LNCaP clone FGC (cell line): ENCODE measurements at regions not wholly inside any gene's neighbourhood (a gene's known extent, or its start where the extent isn't known, plus 50 kb on each side); places are given as distances from the start of the nearest gene placed in this dataset.
"Not testable (repeated sequence)": the region's sequence is repeated elsewhere in the genome, so short reads cannot be mapped to it uniquely, and the experiment has no call there.

Experiments
- DNase-seq: peaks from one replicate; pipeline ENCODE4 v3.0.0-alpha.2; 2011; ENCODE audit warnings: low read depth
- H3K4me3 ChIP-seq: 2 replicates; pipeline ENCODE4 v1.5.1; 2011; ENCODE audit warnings: mild to moderate bottlenecking, low read depth, low read length, control low read depth
- CTCF ChIP-seq: IDR thresholded peaks from 2 replicates; pipeline ENCODE4 v1.5.1; 2012; ENCODE audit warnings: mild to moderate bottlenecking; ENCODE audit not compliant: control insufficient read depth, insufficient read depth; ENCODE audit errors: extremely low read depth

GRCh38 chr10:55550236-55550635, 749.2 kb upstream of the PCDH15 start:
- H3K4me3 ChIP-seq: no peak overlapping the region
- DNase-seq: no peak
- no peak for TF ChIP-seq CTCF

- DNase-seq, H3K4me3 ChIP-seq: not testable (repeated sequence)
These were observed 736.5 kb upstream of the PCDH15 start for GRCh38 chr10:55537497-55537896.

GRCh38 chr10:55519264-55519663, 718.2 kb upstream of the PCDH15 start:
- no peak for TF ChIP-seq CTCF
- DNase-seq: no peak

GRCh38 chr10:55518416-55518815, 717.4 kb upstream of the PCDH15 start:
- not testable (repeated sequence) for H3K4me3 ChIP-seq, DNase-seq

More at GRCh38 chr10:55519264-55519663, 718.2 kb upstream of the PCDH15 start:
- no peak overlapping the region for H3K4me3 ChIP-seq

DNA sequence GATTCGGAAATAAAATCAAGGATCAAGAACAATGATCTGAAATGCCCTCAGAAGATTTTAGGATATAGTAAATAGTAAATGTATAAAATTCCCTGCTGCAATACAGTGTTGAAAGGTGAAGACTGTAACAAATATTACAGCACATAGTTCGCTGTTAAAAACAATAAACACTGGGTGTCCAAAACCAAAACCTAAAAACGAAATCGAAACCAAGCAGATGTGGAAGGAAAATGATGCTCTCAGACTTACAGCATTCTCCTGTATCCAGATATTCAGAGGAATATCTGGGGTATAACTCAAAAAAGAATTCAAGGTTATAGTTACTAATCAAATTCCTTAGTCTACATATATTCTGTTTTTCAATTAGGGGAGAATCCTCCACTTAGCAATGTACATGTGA, 708.1 kb upstream of the PCDH15 start:
- H3K4me3 ChIP-seq: peak overlapping the region; percentile 10
- no peak for TF ChIP-seq CTCF
- DNase-seq: no peak

DNA sequence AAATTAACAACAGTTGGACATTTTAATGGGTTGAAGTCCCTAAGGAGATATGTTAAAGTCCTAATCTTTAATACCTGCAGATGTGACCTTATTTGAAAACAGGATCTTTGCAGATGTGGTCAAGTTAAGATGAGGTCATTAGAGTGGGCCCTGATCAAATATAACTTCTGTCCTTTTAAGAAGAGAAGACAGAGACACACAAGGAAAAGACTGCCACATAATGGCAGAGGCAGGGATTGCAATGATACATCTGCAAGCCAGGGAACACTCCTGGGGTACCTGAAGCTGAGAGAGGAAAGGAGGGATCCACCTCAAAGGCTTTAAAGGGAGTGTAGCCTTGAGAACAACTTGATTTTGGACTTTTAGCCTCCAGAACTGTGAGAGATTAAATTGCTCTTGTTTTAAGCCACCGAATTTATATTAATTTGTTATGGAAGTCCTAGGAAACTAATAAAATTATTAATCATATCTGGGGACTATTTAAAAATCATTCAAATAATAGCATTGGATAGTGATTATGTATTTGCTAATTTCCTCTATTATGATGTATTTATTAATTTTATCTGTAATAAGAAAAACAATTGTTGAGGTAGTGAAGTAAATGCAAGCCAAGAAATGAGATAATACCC, 700.0 kb upstream of the PCDH15 start:
- no peak overlapping the region for H3K4me3 ChIP-seq
- peak; percentile 8 for DNase-seq
- peak; percentile 81 for TF ChIP-seq CTCF

DNA sequence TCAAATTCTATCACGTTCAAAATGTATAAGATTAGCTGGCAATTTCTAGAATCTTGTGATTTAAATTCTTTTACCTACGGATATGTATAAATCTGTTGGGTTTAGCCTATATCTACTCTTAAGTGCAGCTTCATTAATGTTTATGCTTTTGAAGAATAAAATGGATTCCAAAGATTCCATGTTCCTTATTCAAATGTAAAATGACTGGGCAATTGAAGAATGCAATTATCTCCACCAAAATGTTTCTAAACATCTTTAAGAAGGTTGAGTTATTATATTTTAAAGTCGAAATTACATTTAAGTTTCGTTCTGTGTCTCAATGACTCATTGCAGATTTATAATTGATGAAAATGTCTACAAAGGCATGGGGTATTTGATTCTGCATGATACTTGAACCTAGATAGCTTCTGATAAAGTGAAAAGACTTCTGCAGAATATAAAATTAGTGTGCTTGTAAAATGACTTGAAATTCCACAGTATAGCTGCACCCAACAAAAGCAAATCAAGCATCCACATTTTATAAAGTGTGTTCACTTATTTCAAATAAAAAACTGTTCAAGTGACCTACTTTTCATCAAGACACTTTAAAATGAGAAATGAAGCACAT, 697.0 kb upstream of the PCDH15 start:
- no peak for DNase-seq
- no peak overlapping the region for H3K4me3 ChIP-seq
- TF ChIP-seq CTCF: no peak

- TF ChIP-seq CTCF: no peak
- DNase-seq: no peak
- H3K4me3 ChIP-seq: no peak overlapping the region
These were observed 694.5 kb upstream of the PCDH15 start for GRCh38 chr10:55495555-55495954.
